Nephron (organoid): ENCODE measurements at regions not wholly inside any gene's neighbourhood (a gene's known extent, or its start where the extent isn't known, plus 50 kb on each side); places are given as distances from the start of the nearest gene placed in this dataset.

ENCODE experiments used
- H3K27ac Mint-ChIP-seq, 3 experiments: 2 replicates each; pipeline ENCODE4 v1.8.0; 2020; ENCODE audit warnings: mixed read lengths in 3 of 3, mild to moderate bottlenecking in 2 of 3, moderate library complexity in 1 of 3
- H3K27me3 Mint-ChIP-seq: 2 replicates; pipeline ENCODE4 v1.8.0; 2021; ENCODE audit warnings: low read depth, mild to moderate bottlenecking, moderate library complexity, mixed read lengths
- H3K36me3 Mint-ChIP-seq: 2 replicates; pipeline ENCODE4 v1.8.0; 2020; ENCODE audit warnings: low read depth, mixed read lengths
- H3K4me1 Mint-ChIP-seq: 2 replicates; pipeline ENCODE4 v1.8.0; 2020; ENCODE audit warnings: mixed read lengths
- H3K4me3 Mint-ChIP-seq, 3 experiments: 2 replicates each; pipeline ENCODE4 v1.8.0; 2020; ENCODE audit warnings: mild to moderate bottlenecking in 3 of 3, mixed read lengths in 3 of 3, moderate library complexity in 2 of 3
- H3K9me3 Mint-ChIP-seq: 2 replicates; pipeline ENCODE4 v1.8.0; 2020; ENCODE audit warnings: mixed read lengths
- TF ChIP-seq, protein P1 (sequence below), 3 experiments: fragments of 200-600 bp; sonication (generic); IDR thresholded peaks; one replicate each; pipeline ENCODE4 v1.5.0; 2021; ENCODE audit warnings: antibody characterized with exemption in 3 of 3; ENCODE audit not compliant: unreplicated experiment in 3 of 3

GRCh38 chr15:94736236-94736635, 504.9 kb downstream of the MCTP2 start:
- Mint-ChIP-seq H3K27ac (peak overlapping the region in 1 of 3 experiments; percentile 15), H3K4me3 (no peak overlapping the region), H3K4me1 (no peaks in the 10 kb centered on the region), H3K27me3 (no peaks in the 10 kb centered on the region), H3K9me3 (no peaks in the 10 kb centered on the region), H3K36me3 (no peaks in the 10 kb centered on the region)
- TF ChIP-seq, protein P1, sequence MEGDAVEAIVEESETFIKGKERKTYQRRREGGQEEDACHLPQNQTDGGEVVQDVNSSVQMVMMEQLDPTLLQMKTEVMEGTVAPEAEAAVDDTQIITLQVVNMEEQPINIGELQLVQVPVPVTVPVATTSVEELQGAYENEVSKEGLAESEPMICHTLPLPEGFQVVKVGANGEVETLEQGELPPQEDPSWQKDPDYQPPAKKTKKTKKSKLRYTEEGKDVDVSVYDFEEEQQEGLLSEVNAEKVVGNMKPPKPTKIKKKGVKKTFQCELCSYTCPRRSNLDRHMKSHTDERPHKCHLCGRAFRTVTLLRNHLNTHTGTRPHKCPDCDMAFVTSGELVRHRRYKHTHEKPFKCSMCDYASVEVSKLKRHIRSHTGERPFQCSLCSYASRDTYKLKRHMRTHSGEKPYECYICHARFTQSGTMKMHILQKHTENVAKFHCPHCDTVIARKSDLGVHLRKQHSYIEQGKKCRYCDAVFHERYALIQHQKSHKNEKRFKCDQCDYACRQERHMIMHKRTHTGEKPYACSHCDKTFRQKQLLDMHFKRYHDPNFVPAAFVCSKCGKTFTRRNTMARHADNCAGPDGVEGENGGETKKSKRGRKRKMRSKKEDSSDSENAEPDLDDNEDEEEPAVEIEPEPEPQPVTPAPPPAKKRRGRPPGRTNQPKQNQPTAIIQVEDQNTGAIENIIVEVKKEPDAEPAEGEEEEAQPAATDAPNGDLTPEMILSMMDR (IDR thresholded peaks at IDR 0.05; ENCODE audit: unreplicated experiment in 3 of 3), result no peak

GRCh38 chr15:94739639-94740038, 508.3 kb downstream of the MCTP2 start:
- Mint-ChIP-seq H3K4me3 (no peak overlapping the region), H3K27me3 (no peaks in the 10 kb centered on the region), H3K4me1 (peaks cover 8% of the 10 kb centered on the region), H3K27ac (no peak overlapping the region), H3K9me3 (no peaks in the 10 kb centered on the region), H3K36me3 (no peaks in the 10 kb centered on the region)
- TF ChIP-seq, protein P1 (IDR thresholded peaks at IDR 0.05; ENCODE audit: unreplicated experiment in 3 of 3), result no peak

GRCh38 chr15:94740469-94740868, 509.1 kb downstream of the MCTP2 start:
- no peaks in the 10 kb centered on the region for H3K36me3 Mint-ChIP-seq
- no peak overlapping the region for H3K4me3 Mint-ChIP-seq
- H3K4me1 Mint-ChIP-seq, result peaks cover 8% of the 10 kb centered on the region
- TF ChIP-seq, protein P1 (IDR thresholded peaks at IDR 0.05; ENCODE audit: unreplicated experiment in 3 of 3), result no peak
- no peak overlapping the region for H3K27ac Mint-ChIP-seq
- no peaks in the 10 kb centered on the region for H3K27me3 Mint-ChIP-seq
- H3K9me3 Mint-ChIP-seq, result no peaks in the 10 kb centered on the region

DNA sequence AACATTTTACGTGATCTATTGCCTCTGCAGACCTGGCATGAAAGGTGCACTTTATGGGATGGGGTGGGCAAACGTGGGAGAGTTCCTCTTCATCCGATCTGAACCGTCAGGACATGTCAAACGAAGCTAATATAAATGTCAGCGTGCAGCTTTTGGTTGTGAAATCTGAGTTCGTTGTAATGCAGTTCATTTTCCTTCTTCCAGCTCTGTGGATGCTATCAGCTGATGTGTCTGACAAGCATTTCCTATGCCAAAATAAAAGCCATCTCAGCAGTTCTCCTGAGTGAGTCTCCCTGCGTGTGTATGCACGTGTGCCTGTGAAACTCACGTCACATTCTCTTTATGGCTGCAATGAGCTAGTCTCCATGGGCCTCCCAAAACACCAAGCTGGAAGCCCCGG, 512.3 kb downstream of the MCTP2 start:
- Mint-ChIP-seq H3K36me3 (no peaks in the 10 kb centered on the region), H3K4me3 (peak overlapping the region; percentile 7 to 52 (median 17)), H3K4me1 (peaks cover 13% of the 10 kb centered on the region), H3K27ac (peak overlapping the region; percentile 37 to 52 (median 48)), H3K27me3 (no peaks in the 10 kb centered on the region), H3K9me3 (no peaks in the 10 kb centered on the region)
- TF ChIP-seq, protein P1 (IDR thresholded peaks at IDR 0.05; ENCODE audit: unreplicated experiment in 3 of 3), result no peak

GRCh38 chr15:94744080-94744793, 512.9 kb downstream of the MCTP2 start:
- Mint-ChIP-seq H3K4me1 (peaks cover 14% of the 10 kb centered on the region), H3K27ac (peak overlapping the region; percentile 37 to 52 (median 48)), H3K36me3 (no peaks in the 10 kb centered on the region), H3K27me3 (no peaks in the 10 kb centered on the region), H3K9me3 (no peaks in the 10 kb centered on the region), H3K4me3 (peak overlapping the region in 2 of 3 experiments; percentile 7 to 52)
- TF ChIP-seq, protein P1 (IDR thresholded peaks at IDR 0.05; ENCODE audit: unreplicated experiment in 3 of 3), result no peak

GRCh38 chr15:94745371-94745770, 514.0 kb downstream of the MCTP2 start:
- no peak overlapping the region for H3K4me3 Mint-ChIP-seq
- TF ChIP-seq, protein P1 (IDR thresholded peaks at IDR 0.05; ENCODE audit: unreplicated experiment in 3 of 3), result no peak
- H3K4me1 Mint-ChIP-seq, result peaks cover 21% of the 10 kb centered on the region
- H3K36me3 Mint-ChIP-seq, result no peaks in the 10 kb centered on the region
- no peak overlapping the region for H3K27ac Mint-ChIP-seq
- no peaks in the 10 kb centered on the region for H3K27me3 Mint-ChIP-seq
- no peaks in the 10 kb centered on the region for H3K9me3 Mint-ChIP-seq
